ENCODE measurements at regions not wholly inside any gene's neighbourhood (a gene's known extent, or its start where the extent isn't known, plus 50 kb on each side); places are given as distances from the start of the nearest gene placed in this dataset.
"Not testable (repeated sequence)": the region's sequence is repeated elsewhere in the genome, so short reads cannot be mapped to it uniquely, and the experiment has no call there.

- DNase-seq: not testable (repeated sequence)
Observed at GRCh38 chr7:49100908-49101740, 176.8 kb downstream of the CDC14C start.

- DNase-seq: no peak
Observed at GRCh38 chr7:49102411-49102810, 178.1 kb downstream of the CDC14C start.

- no peak for DNase-seq
Observed at GRCh38 chr7:49111706-49112105, 187.4 kb downstream of the CDC14C start.

GRCh38 chr7:49112222-49112621, 187.9 kb downstream of the CDC14C start:
- DNase-seq: no peak

- DNase-seq: no peak
Observed at GRCh38 chr7:49112647-49113046, 188.3 kb downstream of the CDC14C start.

- DNase-seq: no peak
Observed at GRCh38 chr7:49119706-49120105, 195.4 kb downstream of the CDC14C start.

GRCh38 chr7:49125246-49125645, 200.9 kb downstream of the CDC14C start:
- no peak for DNase-seq

- DNase-seq: no peak
Observed at GRCh38 chr7:49127359-49127913, 203.1 kb downstream of the CDC14C start.

- no peak for DNase-seq
Observed at GRCh38 chr7:49137978-49138377, 213.6 kb downstream of the CDC14C start.

GRCh38 chr7:49150486-49150885, 226.1 kb downstream of the CDC14C start:
- DNase-seq: no peak

GRCh38 chr7:49151146-49151545, 226.8 kb downstream of the CDC14C start:
- no peak for DNase-seq

GRCh38 chr7:49158321-49158720, 234.0 kb downstream of the CDC14C start:
- DNase-seq: no peak

- DNase-seq: no peak
Observed at GRCh38 chr7:49159536-49159935, 235.2 kb downstream of the CDC14C start.

GRCh38 chr7:49166441-49166840, 242.1 kb downstream of the CDC14C start:
- DNase-seq: no peak

GRCh38 chr7:49172639-49173038, 248.3 kb downstream of the CDC14C start:
- DNase-seq: no peak

GRCh38 chr7:49174396-49174795, 250.0 kb downstream of the CDC14C start:
- no peak for DNase-seq

- DNase-seq: no peak
Observed at GRCh38 chr7:49187543-49188268, 263.4 kb downstream of the CDC14C start.

- no peak for DNase-seq
Observed at GRCh38 chr7:49228426-49229098, 304.2 kb downstream of the CDC14C start.

- no peak for DNase-seq
Observed at GRCh38 chr7:49229246-49229645, 304.9 kb downstream of the CDC14C start.

GRCh38 chr7:49243521-49243920, 319.2 kb downstream of the CDC14C start:
- DNase-seq: no peak

GRCh38 chr7:49244543-49244942, 320.2 kb downstream of the CDC14C start:
- DNase-seq: no peak

GRCh38 chr7:49245062-49245461, 320.7 kb downstream of the CDC14C start:
- DNase-seq: no peak

- no peak for DNase-seq
Observed at GRCh38 chr7:49247759-49248158, 323.4 kb downstream of the CDC14C start.
